Transverse colon (tissue), 4 donors: ENCODE measurements at regions not wholly inside any gene's neighbourhood (a gene's known extent, or its start where the extent isn't known, plus 50 kb on each side); places are given as distances from the start of the nearest gene placed in this dataset.
A peak's percentile ranks its signal among the peaks of the same experiment; 100 is the strongest.

Source experiments
- DNase-seq: peaks from one replicate; pipeline ENCODE4 v3.0.0-alpha.2; 2019
- H3K27ac ChIP-seq, 4 donors: fragments of 200-600 bp; sonication (generic); 2 replicates each; pipeline ENCODE4 v1.5.1; 2016 to 2018; ENCODE audit warnings: inconsistent platforms in 4 of 4
- H3K27me3 ChIP-seq: fragments of 200-600 bp; sonication (generic); 2 replicates; pipeline ENCODE4 v1.5.1; 2017; ENCODE audit warnings: inconsistent platforms
- H3K36me3 ChIP-seq, 4 donors: fragments of 200-600 bp; sonication (generic); 2 replicates each; pipeline ENCODE4 v1.5.1; 2017 to 2019; ENCODE audit warnings: inconsistent platforms in 4 of 4
- H3K4me1 ChIP-seq, 4 donors: fragments of 200-600 bp; sonication (generic); 2 replicates each; pipeline ENCODE4 v1.5.1; 2017 to 2020; ENCODE audit warnings: inconsistent platforms in 4 of 4
- H3K4me3 ChIP-seq, 4 donors: fragments of 200-600 bp; sonication (generic); 1 replicate in 1 of 4; 2 replicates in 3 of 4; pipeline versions ENCODE4 v1.5.1 to v1.6.1; 2017 to 2019; ENCODE audit warnings: inconsistent platforms in 4 of 4
- H3K9me3 ChIP-seq, 2 donors: fragments of 200-600 bp; sonication (generic); 2 replicates each; pipeline ENCODE4 v1.5.1; 2017 to 2019; ENCODE audit warnings: inconsistent platforms in 2 of 2
- CTCF ChIP-seq, 5 experiments: fragments of 200-600 bp in 3 of 5; fragments of 450-650 bp in 2 of 5; sonication (generic) in 3 of 5; IDR thresholded peaks; 1 replicate in 2 of 5; 2 replicates in 3 of 5; pipeline ENCODE4 v1.5.1; 2016 to 2017; ENCODE audit warnings: antibody characterized with exemption in 5 of 5, inconsistent platforms in 3 of 5, mild to moderate bottlenecking in 2 of 5, moderate library complexity in 1 of 5
- EP300 ChIP-seq: sonication (generic); formaldehyde crosslinking; IDR thresholded peaks from one replicate; pipeline ENCODE4 v1.6.1; 2017; ENCODE audit warnings: antibody characterized with exemption, low read depth
- POLR2A ChIP-seq: fragments of 450-650 bp; IDR thresholded peaks from one replicate; pipeline ENCODE4 v1.6.1; 2016; ENCODE audit warnings: antibody characterized with exemption, mild to moderate bottlenecking, moderate library complexity
- POLR2AphosphoS5 ChIP-seq, 3 donors: sonication (generic); formaldehyde crosslinking; IDR thresholded peaks; one replicate each; pipeline ENCODE4 v1.6.1; 2016; ENCODE audit warnings: antibody characterized with exemption in 3 of 3
- WGBS, 2 donors: methylation state at CpG; one replicate each; pipeline ENCODE4 v1.1.5; 2018; ENCODE audit warnings: low coverage in 1 of 2; 5-methylcytosine and 5-hydroxymethylcytosine counted together
- in situ Hi-C, 4 donors: fragments of 200-750 bp; cut with MboI; loops; one replicate each; pipeline versions ENCODE4 v1.15.0 to v1.15.1; 2017; ENCODE audit warnings: low sequenced_read_pairs in 3 of 4, low pct_ligation_motif_present in 1 of 4, low pct_unique_long_range_greater_than_20kb in 1 of 4
- intact Hi-C: fragments of 100-400 bp; cut with DNase I; formaldehyde crosslinking; loops from one replicate; pipeline ENCODE4 v1.15.1; 2023; ENCODE audit warnings: low total_unique reads

DNA sequence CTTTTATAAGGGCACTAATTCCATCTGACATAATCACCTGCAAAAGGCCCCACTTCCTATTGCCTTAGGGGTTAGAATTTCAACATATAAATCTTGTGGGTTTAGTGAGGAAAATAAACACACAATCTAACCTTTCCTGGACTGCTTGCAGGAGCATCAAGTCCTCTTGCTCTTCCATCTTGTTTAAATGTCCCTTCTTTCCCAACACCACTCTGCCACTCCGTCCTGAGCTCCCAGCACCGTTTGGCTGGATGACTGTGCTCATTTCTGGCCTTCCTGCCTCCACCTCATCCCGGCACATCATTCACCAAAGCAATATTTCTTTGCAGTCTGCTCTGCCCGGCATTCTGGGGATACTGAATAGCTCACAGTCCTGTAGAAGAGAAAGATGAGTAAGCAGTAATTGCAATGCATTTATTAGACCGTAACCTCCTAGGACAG, 247.8 kb downstream of the BCL2 start:
- no peaks in the 10 kb centered on the region for H3K9me3 ChIP-seq
- no peak overlapping the region for H3K4me3 ChIP-seq
- intact Hi-C loops: loop anchor here (5.0 kb wide), 1 partner anchor 284 kb away; no protein-coding TSS in a partner anchor
- H3K4me1 ChIP-seq: peaks cover 0 to 26% (median 2%) of the 10 kb centered on the region in 4 donors
- H3K27me3 ChIP-seq: no peaks in the 10 kb centered on the region
- 79 to 80% methylated on average over 5 of the region's 5 CpGs for WGBS, 2 donors
- H3K36me3 ChIP-seq: no peaks in the 10 kb centered on the region
- H3K27ac ChIP-seq: peak overlapping the region in 1 of 4 donors; percentile 18
- in situ Hi-C loops: no loop called here
- DNase-seq: no peak
- TF ChIP-seq EP300 (no peak), CTCF (IDR thresholded peaks at IDR 0.05) (no peak), POLR2A (no peak), POLR2AphosphoS5 (IDR thresholded peaks at IDR 0.05) (no peak)

GRCh38 chr18:63070767-63071502, 248.6 kb downstream of the BCL2 start:
- H3K36me3 ChIP-seq: no peaks in the 10 kb centered on the region
- H3K27ac ChIP-seq: peak overlapping the region in 1 of 4 donors; percentile 18
- intact Hi-C loops: loop anchor here (5.0 kb wide), 1 partner anchor 284 kb away; no protein-coding TSS in a partner anchor
- H3K4me3 ChIP-seq: no peak overlapping the region
- H3K9me3 ChIP-seq: no peaks in the 10 kb centered on the region
- H3K27me3 ChIP-seq: no peaks in the 10 kb centered on the region
- peaks cover 0 to 26% (median 2%) of the 10 kb centered on the region in 4 donors for H3K4me1 ChIP-seq
- DNase-seq: no peak
- TF ChIP-seq POLR2A (no peak), EP300 (no peak), POLR2AphosphoS5 (IDR thresholded peaks at IDR 0.05) (no peak), CTCF (IDR thresholded peaks at IDR 0.05) (no peak)
- in situ Hi-C loops: no loop called here
- 69 to 100% methylated on average over 1 to 8 of the region's 8 CpGs for WGBS, 2 donors

DNA sequence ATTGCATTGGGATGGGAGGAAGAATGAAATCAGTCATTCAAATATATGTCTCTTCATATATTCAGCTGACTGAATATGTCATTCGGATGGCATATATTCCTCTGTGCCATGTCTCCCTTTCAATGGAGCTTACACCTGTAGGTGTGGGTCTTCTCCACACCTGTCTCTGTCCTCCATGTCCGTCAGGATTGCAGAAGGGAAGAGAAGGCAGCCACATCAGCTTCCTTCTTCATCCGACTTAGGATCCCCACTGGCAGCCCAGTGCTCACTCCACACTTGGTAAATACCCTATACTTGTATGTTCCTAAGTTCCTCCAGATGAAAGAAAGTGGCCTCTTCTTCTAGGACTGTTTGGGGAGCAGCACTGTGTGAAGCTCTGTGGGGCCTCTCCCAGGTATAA, 250.1 kb downstream of the BCL2 start:
- H3K36me3 ChIP-seq: no peaks in the 10 kb centered on the region
- no peaks in the 10 kb centered on the region for H3K9me3 ChIP-seq
- H3K4me1 ChIP-seq: peaks cover 0 to 13% (median under 1%) of the 10 kb centered on the region in 4 donors
- H3K4me3 ChIP-seq: no peak overlapping the region
- H3K27me3 ChIP-seq: no peaks in the 10 kb centered on the region
- in situ Hi-C loops (no loop called here), intact Hi-C loops (no loop called here)
- TF ChIP-seq POLR2AphosphoS5 (IDR thresholded peaks at IDR 0.05): no peak
- no peak for TF ChIP-seq EP300
- no peak for TF ChIP-seq POLR2A
- TF ChIP-seq CTCF (IDR thresholded peaks at IDR 0.05): no peak
- no peak for DNase-seq
- WGBS, 2 donors: 89 to 94% methylated on average over 2 to 3 of the region's 3 CpGs
- no peak overlapping the region for H3K27ac ChIP-seq

DNA sequence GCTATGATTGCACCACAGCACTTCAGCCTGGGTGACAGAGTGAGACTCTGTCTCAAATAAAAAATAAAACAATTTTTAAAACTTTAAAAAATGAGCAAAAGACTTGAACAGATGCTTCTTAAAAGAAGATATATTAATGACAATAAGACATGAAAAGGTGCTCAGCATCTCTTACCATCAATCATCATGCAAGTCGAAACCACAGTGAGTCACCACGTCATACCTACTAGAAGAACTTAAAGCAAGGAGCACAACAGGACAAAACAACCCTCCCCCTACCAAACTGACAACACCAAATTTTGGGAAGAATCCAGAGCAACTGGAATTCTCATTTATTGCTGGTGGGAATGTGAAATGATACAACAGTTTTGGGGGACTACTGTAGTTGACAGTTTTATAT, 251.6 kb downstream of the BCL2 start:
- 91 to 94% methylated on average over 2 of the region's 2 CpGs for WGBS, 2 donors
- Histone ChIP-seq H3K9me3 (no peaks in the 10 kb centered on the region), H3K27me3 (no peaks in the 10 kb centered on the region), H3K27ac (no peak overlapping the region), H3K4me3 (no peak overlapping the region), H3K4me1 (peaks cover 0 to 12% (median 0%) of the 10 kb centered on the region in 4 donors), H3K36me3 (no peaks in the 10 kb centered on the region)
- intact Hi-C loops (no loop called here), in situ Hi-C loops (no loop called here)
- TF ChIP-seq POLR2AphosphoS5 (IDR thresholded peaks at IDR 0.05): no peak
- no peak for DNase-seq

- no peaks in the 10 kb centered on the region for H3K27me3 ChIP-seq
- intact Hi-C loops: no loop called here
- no peak for TF ChIP-seq POLR2AphosphoS5 (IDR thresholded peaks at IDR 0.05)
- TF ChIP-seq POLR2A: no peak
- TF ChIP-seq CTCF (IDR thresholded peaks at IDR 0.05): no peak
- no peak for TF ChIP-seq EP300
- no peaks in the 10 kb centered on the region for H3K4me1 ChIP-seq
- in situ Hi-C loops: no loop called here
- H3K36me3 ChIP-seq: no peaks in the 10 kb centered on the region
- H3K4me3 ChIP-seq: no peak overlapping the region
- 83 to 89% methylated on average over 10 of the region's 10 CpGs for WGBS, 2 donors
- H3K9me3 ChIP-seq: no peaks in the 10 kb centered on the region
- no peak overlapping the region for H3K27ac ChIP-seq
- DNase-seq: no peak
These were observed 254.4 kb downstream of the BCL2 start for GRCh38 chr18:63065172-63065571.
